Fibroblast of lung (primary cell): ENCODE measurements at regions not wholly inside any gene's neighbourhood (a gene's known extent, or its start where the extent isn't known, plus 50 kb on each side); places are given as distances from the start of the nearest gene placed in this dataset.

Source experiments
- DNase-seq, 2 donors: peaks; one replicate each; pipeline versions ENCODE4 v3.0.0 to v3.0.0-alpha.2; 2010; ENCODE audit warnings: low read depth in 2 of 2
- H2AFZ ChIP-seq: 2 replicates; pipeline ENCODE4 v1.5.1; 2012; ENCODE audit warnings: low read length, control low read depth, inconsistent platforms
- H3K27ac ChIP-seq: 2 replicates; pipeline ENCODE4 v1.5.1; 2011; ENCODE audit warnings: low read length, control low read depth; ENCODE audit not compliant: insufficient read depth
- H3K27me3 ChIP-seq: 2 replicates; pipeline ENCODE4 v1.5.1; 2011; ENCODE audit warnings: mild to moderate bottlenecking, low read length; ENCODE audit not compliant: control insufficient read depth, insufficient read depth
- H3K36me3 ChIP-seq: 2 replicates; pipeline ENCODE4 v1.5.1; 2011; ENCODE audit warnings: low read length; ENCODE audit not compliant: control insufficient read depth, insufficient read depth
- H3K4me1 ChIP-seq: 2 replicates; pipeline ENCODE4 v1.5.1; 2011; ENCODE audit warnings: low read length; ENCODE audit not compliant: control insufficient read depth, insufficient read depth; ENCODE audit errors: extremely low read depth
- H3K4me2 ChIP-seq: 2 replicates; pipeline ENCODE4 v1.5.1; 2011; ENCODE audit warnings: low read length, control low read depth; ENCODE audit not compliant: insufficient read depth; ENCODE audit errors: extremely low read depth
- H3K4me3 ChIP-seq, 4 experiments: fragments of 200-600 bp in 1 of 4; sonication (generic) in 1 of 4; replicated peaks in 1 of 4; 2 replicates each; pipeline ENCODE4 v1.5.1; 2011 to 2016; ENCODE audit warnings: low read length in 4 of 4, low read depth in 3 of 4, mild to moderate bottlenecking in 3 of 4, control low read depth in 2 of 4, inconsistent platforms in 1 of 4, mixed read lengths in 1 of 4; ENCODE audit not compliant: insufficient read depth in 1 of 4; ENCODE audit errors: control extremely low read depth in 1 of 4
- H3K79me2 ChIP-seq: 2 replicates; pipeline ENCODE4 v1.5.1; 2012; ENCODE audit warnings: mild to moderate bottlenecking, low read length, inconsistent platforms; ENCODE audit not compliant: control insufficient read depth, insufficient read depth
- H3K9ac ChIP-seq: 2 replicates; pipeline ENCODE4 v1.5.1; 2011; ENCODE audit warnings: mild to moderate bottlenecking, low read length, control low read depth; ENCODE audit not compliant: insufficient read depth
- H3K9me3 ChIP-seq: 2 replicates; pipeline ENCODE4 v1.5.1; 2012; ENCODE audit warnings: low read depth, low read length; ENCODE audit not compliant: control insufficient read depth, insufficient read depth
- H4K20me1 ChIP-seq: 2 replicates; pipeline ENCODE4 v1.5.1; 2011; ENCODE audit warnings: low read length; ENCODE audit not compliant: control insufficient read depth, insufficient read depth; ENCODE audit errors: extremely low read depth
- CTCF ChIP-seq, 2 donors: IDR thresholded peaks in 1 of 2; conservative IDR thresholded peaks in 1 of 2; 1 replicate in 1 of 2; 2 replicates in 1 of 2; pipeline ENCODE4 v1.5.1; 2011 to 2012; ENCODE audit warnings: low read length in 2 of 2, control low read depth in 1 of 2, inconsistent platforms in 1 of 2, low read depth in 1 of 2, mild to moderate bottlenecking in 1 of 2
- EZH2 ChIP-seq: IDR thresholded peaks from 2 replicates; pipeline ENCODE4 v1.5.1; 2012; ENCODE audit warnings: low read length, control low read depth, mild to moderate bottlenecking; ENCODE audit errors: missing control alignments

GRCh38 chr2:34349527-34349926 is 750.4 kb upstream of the FAM98A start:
- no peak overlapping the region for H3K9ac ChIP-seq
- H4K20me1 ChIP-seq, result no peaks in the 10 kb centered on the region
- no peak overlapping the region for H3K4me2 ChIP-seq
- no peaks in the 10 kb centered on the region for H3K79me2 ChIP-seq
- no peaks in the 10 kb centered on the region for H3K9me3 ChIP-seq
- H3K36me3 ChIP-seq, result no peaks in the 10 kb centered on the region
- no peak overlapping the region for H3K27ac ChIP-seq
- H3K4me3 ChIP-seq, result no peak overlapping the region
- H2AFZ ChIP-seq, result no peak overlapping the region
- TF ChIP-seq CTCF (conservative IDR thresholded peaks at IDR 0.05 in 1 of 2, IDR thresholded peaks at IDR 0.05 in 1 of 2; ENCODE audit: low read depth in 1 of 2, low read length in 2 of 2), result no peak
- TF ChIP-seq EZH2, result no peak
- no peaks in the 10 kb centered on the region for H3K4me1 ChIP-seq
- no peaks in the 10 kb centered on the region for H3K27me3 ChIP-seq
- DNase-seq, result no peak

- DNase-seq, result no peak
- no peaks in the 10 kb centered on the region for H3K4me1 ChIP-seq
- H2AFZ ChIP-seq, result no peak overlapping the region
Observed at GRCh38 chr2:34345030-34345429, 745.9 kb upstream of the FAM98A start.

GRCh38 chr2:34340307-34340706 is 741.2 kb upstream of the FAM98A start:
- Histone ChIP-seq H3K4me1 (no peaks in the 10 kb centered on the region), H3K9me3 (no peaks in the 10 kb centered on the region), H3K27ac (no peak overlapping the region), H3K36me3 (no peaks in the 10 kb centered on the region), H3K27me3 (no peaks in the 10 kb centered on the region), H3K4me3 (no peak overlapping the region), H3K9ac (no peak overlapping the region), H4K20me1 (no peaks in the 10 kb centered on the region), H2AFZ (no peak overlapping the region), H3K79me2 (no peaks in the 10 kb centered on the region), H3K4me2 (no peak overlapping the region)
- no peak for TF ChIP-seq CTCF (conservative IDR thresholded peaks at IDR 0.05 in 1 of 2, IDR thresholded peaks at IDR 0.05 in 1 of 2; ENCODE audit: low read depth in 1 of 2, low read length in 2 of 2)
- DNase-seq, result no peak

More at GRCh38 chr2:34345030-34345429, 745.9 kb upstream of the FAM98A start:
- H3K27me3 ChIP-seq, result no peaks in the 10 kb centered on the region
- no peaks in the 10 kb centered on the region for H3K36me3 ChIP-seq
- no peak overlapping the region for H3K9ac ChIP-seq
- H3K27ac ChIP-seq, result no peak overlapping the region
- no peak overlapping the region for H3K4me3 ChIP-seq
- H3K79me2 ChIP-seq, result no peaks in the 10 kb centered on the region
- no peaks in the 10 kb centered on the region for H3K9me3 ChIP-seq
- no peak overlapping the region for H3K4me2 ChIP-seq
- TF ChIP-seq CTCF (conservative IDR thresholded peaks at IDR 0.05 in 1 of 2, IDR thresholded peaks at IDR 0.05 in 1 of 2; ENCODE audit: low read depth in 1 of 2, low read length in 2 of 2), result no peak
- no peak for TF ChIP-seq EZH2
- no peaks in the 10 kb centered on the region for H4K20me1 ChIP-seq
